ENCODE measurements at regions not wholly inside any gene's neighbourhood (a gene's known extent, or its start where the extent isn't known, plus 50 kb on each side); places are given as distances from the start of the nearest gene placed in this dataset.

GRCh38 chr6:21539621-21540100 lies 53.9 kb upstream of the SOX4 start:
- no peak for DNase-seq (ENCODE audit: low read depth, low spot score)
- CTCF ChIA-PET: no interaction called here
- RAD21 ChIA-PET (ENCODE audit: low non-redundant PET in 1 of 2, low total read pairs in 2 of 2, uncharacterized antibody in 2 of 2, unreplicated experiment in 2 of 2): no interaction called here

More at GRCh38 chr6:21539621-21540100, 53.9 kb upstream of the SOX4 start:
- BruUV-seq (replicated peaks): no TSS peak
- ATAC-seq: no peak
- no peak overlapping the region for H2AFZ ChIP-seq (ENCODE audit: low read depth, low read length, poor library complexity, severe bottlenecking)
- H3K4me1 ChIP-seq (ENCODE audit: control insufficient read depth in 1 of 2, insufficient read depth in 2 of 2, low read length in 2 of 2): peaks cover 0 to under 1% of the 10 kb centered on the region in 2 experiments; a peak in 2 of 4 replicates
- H3K4me2 ChIP-seq (ENCODE audit: low read length): no peak overlapping the region
- no peak overlapping the region for H3K27ac ChIP-seq (ENCODE audit: low read depth, low read length)
- POLR2A ChIA-PET: no interaction called here
- H3K79me2 ChIP-seq (ENCODE audit: insufficient read depth, low read length): no peaks in the 10 kb centered on the region
- H4K20me1 ChIP-seq (ENCODE audit: insufficient read depth): no peaks in the 10 kb centered on the region
- no peaks in the 10 kb centered on the region for H3K27me3 ChIP-seq (ENCODE audit: insufficient read depth, low read length)
- no peaks in the 10 kb centered on the region for H3K9me3 ChIP-seq (ENCODE audit: control insufficient read depth in 1 of 2, insufficient read depth in 1 of 2, low read depth in 1 of 2, low read length in 2 of 2)
- H3K9me2 ChIP-seq (ENCODE audit: insufficient read depth): no peaks in the 10 kb centered on the region
- no peak overlapping the region for H3K9ac ChIP-seq (ENCODE audit: low read length)
- no peaks in the 10 kb centered on the region for H3K36me3 ChIP-seq (ENCODE audit: control insufficient read depth in 1 of 2, insufficient read depth in 2 of 2, low read length in 2 of 2)
- intact Hi-C loops (cut with micrococcal nuclease): no loop called here
- TF ChIP-seq SIN3A (IDR thresholded peaks at IDR 0.05; ENCODE audit: low read depth): no peak
- H3K4me3 ChIP-seq (replicated peaks in 1 of 2; ENCODE audit: low read depth in 1 of 2, low read length in 2 of 2): no peak overlapping the region

All from HCT116 (cell line).